Fibroblast of villous mesenchyme (primary cell): ENCODE measurements at regions not wholly inside any gene's neighbourhood (a gene's known extent, or its start where the extent isn't known, plus 50 kb on each side); places are given as distances from the start of the nearest gene placed in this dataset.

Source experiments
- DNase-seq: peaks from one replicate; pipeline ENCODE4 v3.0.0-alpha.2; 2010; ENCODE audit warnings: low read depth
- H3K4me3 ChIP-seq: 2 replicates; pipeline ENCODE4 v1.5.1; 2011; ENCODE audit warnings: low read depth, mild to moderate bottlenecking, low read length
- TF ChIP-seq, protein P1 (sequence below): IDR thresholded peaks from 2 replicates; pipeline ENCODE4 v1.5.1; 2012; ENCODE audit warnings: low read depth, mild to moderate bottlenecking, low read length; ENCODE audit not compliant: insufficient read depth

DNA sequence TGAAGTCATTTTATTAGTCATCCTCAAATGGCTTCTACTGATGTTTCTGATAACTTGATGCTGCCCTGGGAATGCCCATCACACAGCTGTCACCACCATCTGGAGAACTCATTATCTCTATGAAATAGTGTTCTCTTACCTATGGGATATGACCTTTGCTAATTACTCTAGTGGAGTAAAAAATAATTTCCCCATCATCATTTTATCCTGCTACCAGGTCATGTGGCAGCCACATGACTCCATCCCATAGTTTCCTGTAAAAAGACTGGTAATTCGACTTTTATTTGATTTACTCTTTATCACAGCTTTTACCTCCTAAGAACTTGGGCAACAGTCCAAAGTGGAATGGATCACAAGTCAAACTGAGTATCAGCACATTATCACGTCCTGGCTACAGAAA lies 76.1 kb upstream of the USP25 start:
- TF ChIP-seq, protein P1, sequence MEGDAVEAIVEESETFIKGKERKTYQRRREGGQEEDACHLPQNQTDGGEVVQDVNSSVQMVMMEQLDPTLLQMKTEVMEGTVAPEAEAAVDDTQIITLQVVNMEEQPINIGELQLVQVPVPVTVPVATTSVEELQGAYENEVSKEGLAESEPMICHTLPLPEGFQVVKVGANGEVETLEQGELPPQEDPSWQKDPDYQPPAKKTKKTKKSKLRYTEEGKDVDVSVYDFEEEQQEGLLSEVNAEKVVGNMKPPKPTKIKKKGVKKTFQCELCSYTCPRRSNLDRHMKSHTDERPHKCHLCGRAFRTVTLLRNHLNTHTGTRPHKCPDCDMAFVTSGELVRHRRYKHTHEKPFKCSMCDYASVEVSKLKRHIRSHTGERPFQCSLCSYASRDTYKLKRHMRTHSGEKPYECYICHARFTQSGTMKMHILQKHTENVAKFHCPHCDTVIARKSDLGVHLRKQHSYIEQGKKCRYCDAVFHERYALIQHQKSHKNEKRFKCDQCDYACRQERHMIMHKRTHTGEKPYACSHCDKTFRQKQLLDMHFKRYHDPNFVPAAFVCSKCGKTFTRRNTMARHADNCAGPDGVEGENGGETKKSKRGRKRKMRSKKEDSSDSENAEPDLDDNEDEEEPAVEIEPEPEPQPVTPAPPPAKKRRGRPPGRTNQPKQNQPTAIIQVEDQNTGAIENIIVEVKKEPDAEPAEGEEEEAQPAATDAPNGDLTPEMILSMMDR = no peak
- H3K4me3 ChIP-seq = no peak overlapping the region
- no peak for DNase-seq

DNA sequence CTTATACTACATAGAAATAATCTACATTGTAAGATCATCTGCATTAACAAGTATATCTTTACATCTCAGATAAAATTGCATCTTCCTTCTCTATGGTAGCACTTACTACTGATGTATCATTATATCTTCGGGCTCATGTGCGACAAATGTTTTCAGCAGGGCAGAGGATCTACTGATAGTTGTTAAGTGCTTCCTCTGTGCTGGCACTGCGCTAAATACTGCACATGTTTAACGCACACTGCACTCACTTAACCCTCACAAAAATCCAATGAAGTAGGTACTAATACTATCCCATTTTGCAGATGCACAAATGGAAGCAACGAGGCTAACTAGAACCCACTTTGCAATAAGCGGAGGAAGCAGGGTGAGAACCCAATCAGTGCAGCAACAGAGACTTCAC lies 75.6 kb upstream of the USP25 start:
- no peak overlapping the region for H3K4me3 ChIP-seq
- TF ChIP-seq, protein P1 = no peak
- DNase-seq = no peak

DNA sequence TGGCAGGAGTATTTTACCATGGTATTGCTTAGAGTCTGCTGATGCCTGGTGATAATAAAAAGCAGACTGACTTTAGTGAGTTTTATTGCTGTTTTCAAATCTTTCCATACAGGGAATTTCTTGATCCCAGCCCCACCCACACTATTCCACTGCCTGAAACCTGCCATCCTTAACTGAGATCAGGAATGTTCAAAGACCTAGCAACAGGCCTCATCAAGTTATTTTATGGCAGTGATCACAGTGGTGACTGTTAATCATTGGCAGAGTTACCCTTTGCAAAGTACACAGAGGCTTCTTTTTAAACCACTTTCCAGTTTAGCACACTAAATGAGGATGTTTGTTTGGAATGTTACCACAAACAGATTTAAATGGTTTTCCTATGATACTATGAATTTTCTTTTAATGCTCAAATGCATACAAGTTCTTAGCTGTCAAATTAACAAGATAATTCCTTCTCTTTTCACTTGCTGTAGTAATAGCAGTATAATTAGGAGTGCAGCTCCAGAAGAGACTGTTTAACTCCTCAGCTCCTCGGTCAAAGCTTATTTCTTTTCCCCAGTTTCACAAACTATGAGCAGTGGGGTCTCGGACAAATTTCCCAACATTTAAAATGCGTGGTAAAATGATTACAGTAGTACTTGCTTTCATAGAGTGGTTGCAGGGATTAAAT lies 69.9 kb upstream of the USP25 start:
- DNase-seq = no peak
- TF ChIP-seq, protein P1 = no peak
- no peak overlapping the region for H3K4me3 ChIP-seq

DNA sequence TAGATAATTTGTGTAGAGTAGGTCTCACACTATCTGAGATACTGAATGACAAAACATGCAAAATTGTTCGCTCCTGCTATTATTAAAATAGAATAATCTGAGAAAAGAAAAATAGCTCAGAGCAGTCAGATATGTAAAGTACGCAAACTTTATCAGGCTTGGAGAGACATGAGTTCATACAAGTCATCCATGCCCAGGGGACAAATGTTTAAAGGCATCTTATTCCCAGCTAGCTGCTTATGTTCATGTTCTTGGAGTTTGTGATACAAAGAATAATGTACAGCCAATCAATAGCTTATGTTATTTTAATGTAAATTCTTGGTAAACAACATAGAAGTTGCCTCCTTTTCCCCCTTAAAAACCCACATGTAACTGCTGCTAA lies 69.4 kb upstream of the USP25 start:
- no peak overlapping the region for H3K4me3 ChIP-seq
- TF ChIP-seq, protein P1 = no peak
- no peak for DNase-seq

DNA sequence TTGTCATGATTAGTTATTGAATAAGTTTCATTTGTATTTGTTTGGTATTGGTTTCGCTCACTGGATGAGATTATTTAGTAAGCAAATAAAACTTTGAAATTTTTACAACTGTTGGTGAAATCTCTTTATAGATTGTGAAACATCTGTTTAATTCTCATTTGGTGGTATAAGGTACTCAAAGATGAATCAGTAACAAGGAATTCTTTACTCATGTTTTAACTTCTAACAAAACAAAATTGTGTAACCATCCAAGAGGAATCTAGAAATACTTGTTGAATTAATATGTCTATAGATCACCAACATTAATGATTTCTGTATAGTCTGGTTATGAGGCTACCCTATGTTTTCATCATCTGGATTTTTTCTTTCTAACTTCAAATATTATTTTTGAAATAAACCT lies 62.8 kb upstream of the USP25 start:
- TF ChIP-seq, protein P1 = no peak
- H3K4me3 ChIP-seq = no peak overlapping the region
- DNase-seq = peak; percentile 55

DNA sequence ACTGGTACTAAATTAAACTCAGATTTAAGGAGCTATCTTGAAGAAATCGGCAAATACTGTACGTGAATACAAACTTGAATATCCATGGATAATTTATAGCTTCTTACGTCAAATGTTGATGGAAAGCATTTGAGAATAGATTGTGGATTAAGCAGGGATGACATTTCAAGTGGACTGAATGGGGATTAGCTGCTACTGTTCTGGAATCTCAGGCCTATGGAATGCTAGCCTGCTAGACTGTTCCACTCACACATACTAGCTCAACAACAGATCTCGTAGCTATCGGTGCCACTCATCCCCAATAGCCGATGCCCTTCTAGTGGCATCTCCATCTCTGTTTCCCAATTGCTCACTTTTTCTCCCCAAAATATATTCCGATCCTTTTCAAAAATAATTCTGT lies 62.0 kb upstream of the USP25 start:
- DNase-seq = peak; percentile 8
- TF ChIP-seq, protein P1 = no peak
- H3K4me3 ChIP-seq = no peak overlapping the region

DNA sequence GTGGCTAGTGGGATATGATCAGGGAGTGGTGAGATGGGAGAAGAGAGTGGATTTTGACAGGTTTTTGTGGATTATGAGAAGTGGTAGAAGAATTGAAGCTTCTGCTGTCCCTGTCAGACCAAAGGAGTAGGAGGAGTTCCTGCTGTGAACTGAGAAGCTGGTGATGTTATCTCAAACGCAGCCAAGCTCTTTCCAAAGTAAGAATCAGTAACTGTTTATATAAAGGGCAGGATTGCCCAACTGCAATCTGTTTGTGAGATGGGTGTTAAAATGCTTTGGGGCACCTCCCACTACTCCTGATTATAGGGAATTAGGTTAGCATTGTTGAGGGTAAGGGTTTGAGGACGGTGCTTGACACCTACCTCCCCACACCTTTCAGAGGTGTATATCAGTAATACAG lies 60.5 kb upstream of the USP25 start:
- peak; percentile 66 for DNase-seq
- H3K4me3 ChIP-seq = no peak overlapping the region
- TF ChIP-seq, protein P1 = no peak
